ENCODE measurements at regions not wholly inside any gene's neighbourhood (a gene's known extent, or its start where the extent isn't known, plus 50 kb on each side); places are given as distances from the start of the nearest gene placed in this dataset.

DNA sequence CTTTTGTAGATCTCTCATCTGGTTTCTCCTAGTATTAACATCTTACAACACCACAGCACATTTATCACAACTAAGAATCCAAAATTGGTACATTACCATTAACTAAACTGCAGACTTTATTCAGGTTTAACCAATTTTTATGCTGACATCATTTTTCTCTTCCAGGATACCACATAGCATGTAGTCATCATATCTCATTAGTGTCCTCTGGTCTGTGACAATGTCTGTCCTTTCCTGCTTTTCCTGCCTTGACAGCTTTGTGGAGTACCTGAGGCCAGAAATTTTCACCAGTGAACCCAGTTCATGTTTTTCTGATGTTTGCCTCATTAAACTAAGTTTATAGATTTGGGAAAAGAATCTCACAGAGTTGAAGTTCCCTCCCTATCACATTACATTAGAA, 294.7 kb upstream of the TNC start:
- TF ChIP-seq, protein P1, sequence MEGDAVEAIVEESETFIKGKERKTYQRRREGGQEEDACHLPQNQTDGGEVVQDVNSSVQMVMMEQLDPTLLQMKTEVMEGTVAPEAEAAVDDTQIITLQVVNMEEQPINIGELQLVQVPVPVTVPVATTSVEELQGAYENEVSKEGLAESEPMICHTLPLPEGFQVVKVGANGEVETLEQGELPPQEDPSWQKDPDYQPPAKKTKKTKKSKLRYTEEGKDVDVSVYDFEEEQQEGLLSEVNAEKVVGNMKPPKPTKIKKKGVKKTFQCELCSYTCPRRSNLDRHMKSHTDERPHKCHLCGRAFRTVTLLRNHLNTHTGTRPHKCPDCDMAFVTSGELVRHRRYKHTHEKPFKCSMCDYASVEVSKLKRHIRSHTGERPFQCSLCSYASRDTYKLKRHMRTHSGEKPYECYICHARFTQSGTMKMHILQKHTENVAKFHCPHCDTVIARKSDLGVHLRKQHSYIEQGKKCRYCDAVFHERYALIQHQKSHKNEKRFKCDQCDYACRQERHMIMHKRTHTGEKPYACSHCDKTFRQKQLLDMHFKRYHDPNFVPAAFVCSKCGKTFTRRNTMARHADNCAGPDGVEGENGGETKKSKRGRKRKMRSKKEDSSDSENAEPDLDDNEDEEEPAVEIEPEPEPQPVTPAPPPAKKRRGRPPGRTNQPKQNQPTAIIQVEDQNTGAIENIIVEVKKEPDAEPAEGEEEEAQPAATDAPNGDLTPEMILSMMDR (IDR thresholded peaks at IDR 0.05; ENCODE audit: borderline replicate concordance, extremely low read depth, low read length, poor library complexity, severe bottlenecking), result no peak
- no peak for TF ChIP-seq EZH2 (IDR thresholded peaks at IDR 0.05; ENCODE audit: borderline replicate concordance, low read depth, low read length, severe bottlenecking)

Data from DND-41 (cell line).